Skeletal muscle satellite cell (primary cell): ENCODE measurements at regions not wholly inside any gene's neighbourhood (a gene's known extent, or its start where the extent isn't known, plus 50 kb on each side); places are given as distances from the start of the nearest gene placed in this dataset.

ENCODE experiments used
- H3K27me3 ChIP-seq: 2 replicates; pipeline ENCODE4 v1.7.0; 2013; ENCODE audit warnings: low read length; ENCODE audit not compliant: control insufficient read depth, insufficient read depth
- H3K36me3 ChIP-seq: 2 replicates; pipeline ENCODE4 v1.7.0; 2013; ENCODE audit warnings: mild to moderate bottlenecking, control low read depth, low read length; ENCODE audit not compliant: insufficient read depth
- H3K4me1 ChIP-seq: 2 replicates; pipeline ENCODE4 v1.7.0; 2013; ENCODE audit warnings: low read length; ENCODE audit not compliant: control insufficient read depth, insufficient read depth
- H3K4me2 ChIP-seq: 2 replicates; pipeline ENCODE4 v1.7.0; 2013; ENCODE audit warnings: mild to moderate bottlenecking, low read length
- H3K4me3 ChIP-seq: 2 replicates; pipeline ENCODE4 v1.7.0; 2013; ENCODE audit warnings: low read length
- H3K9ac ChIP-seq: 2 replicates; pipeline ENCODE4 v1.7.0; 2013; ENCODE audit warnings: mild to moderate bottlenecking, low read depth, low read length, moderate library complexity
- H3K9me3 ChIP-seq: replicated peaks from 2 replicates; pipeline ENCODE4 v1.7.0; 2013; ENCODE audit warnings: mild to moderate bottlenecking, control low read depth, low read length

- no peak overlapping the region for H3K4me2 ChIP-seq
- H3K36me3 ChIP-seq = no peaks in the 10 kb centered on the region
- H3K4me1 ChIP-seq = peaks cover 22% of the 10 kb centered on the region
- no peak overlapping the region for H3K9ac ChIP-seq
- H3K9me3 ChIP-seq = no peaks in the 10 kb centered on the region
- H3K27me3 ChIP-seq = no peaks in the 10 kb centered on the region
- H3K4me3 ChIP-seq = no peak overlapping the region
Measured at GRCh38 chr5:32842813-32843530, 131.9 kb downstream of the NPR3 start.

GRCh38 chr5:32843531-32843895 lies 132.4 kb downstream of the NPR3 start:
- peaks cover 21% of the 10 kb centered on the region for H3K4me1 ChIP-seq
- H3K4me3 ChIP-seq = no peak overlapping the region
- no peak overlapping the region for H3K9ac ChIP-seq
- H3K9me3 ChIP-seq = no peaks in the 10 kb centered on the region
- H3K27me3 ChIP-seq = no peaks in the 10 kb centered on the region
- no peaks in the 10 kb centered on the region for H3K36me3 ChIP-seq
- no peak overlapping the region for H3K4me2 ChIP-seq

- no peaks in the 10 kb centered on the region for H3K9me3 ChIP-seq
- no peak overlapping the region for H3K9ac ChIP-seq
- peaks cover 14% of the 10 kb centered on the region for H3K4me1 ChIP-seq
- H3K36me3 ChIP-seq = no peaks in the 10 kb centered on the region
- no peak overlapping the region for H3K4me2 ChIP-seq
- no peak overlapping the region for H3K4me3 ChIP-seq
- H3K27me3 ChIP-seq = no peaks in the 10 kb centered on the region
Measured at GRCh38 chr5:32845171-32845570, 134.1 kb downstream of the NPR3 start.

GRCh38 chr5:32848120-32848519 lies 137.0 kb downstream of the NPR3 start:
- no peaks in the 10 kb centered on the region for H3K27me3 ChIP-seq
- H3K4me3 ChIP-seq = no peak overlapping the region
- peaks cover 31% of the 10 kb centered on the region for H3K4me1 ChIP-seq
- H3K9me3 ChIP-seq = no peaks in the 10 kb centered on the region
- H3K9ac ChIP-seq = no peak overlapping the region
- H3K36me3 ChIP-seq = no peaks in the 10 kb centered on the region
- no peak overlapping the region for H3K4me2 ChIP-seq

- Histone ChIP-seq H3K9me3 (no peaks in the 10 kb centered on the region), H3K36me3 (no peaks in the 10 kb centered on the region), H3K4me3 (no peak overlapping the region), H3K9ac (no peak overlapping the region), H3K4me1 (peaks cover 29% of the 10 kb centered on the region), H3K4me2 (no peak overlapping the region), H3K27me3 (no peaks in the 10 kb centered on the region)
Measured at GRCh38 chr5:32848681-32849080, 137.6 kb downstream of the NPR3 start.

- no peaks in the 10 kb centered on the region for H3K27me3 ChIP-seq
- H3K36me3 ChIP-seq = no peaks in the 10 kb centered on the region
- no peak overlapping the region for H3K4me2 ChIP-seq
- H3K9ac ChIP-seq = no peak overlapping the region
- no peak overlapping the region for H3K4me3 ChIP-seq
- H3K9me3 ChIP-seq = no peaks in the 10 kb centered on the region
- peaks cover 29% of the 10 kb centered on the region for H3K4me1 ChIP-seq
Measured at GRCh38 chr5:32850817-32851496, 139.8 kb downstream of the NPR3 start.

- Histone ChIP-seq H3K4me1 (peaks cover 29% of the 10 kb centered on the region), H3K27me3 (no peaks in the 10 kb centered on the region), H3K4me2 (peak overlapping the region; percentile 37), H3K9me3 (no peaks in the 10 kb centered on the region), H3K9ac (peak overlapping the region; percentile 39), H3K4me3 (no peak overlapping the region), H3K36me3 (no peaks in the 10 kb centered on the region)
Measured at GRCh38 chr5:32851559-32852173, 140.5 kb downstream of the NPR3 start.

- H3K4me3 ChIP-seq = no peak overlapping the region
- H3K4me1 ChIP-seq = peaks cover 29% of the 10 kb centered on the region
- peak overlapping the region; percentile 31 for H3K9ac ChIP-seq
- H3K9me3 ChIP-seq = no peaks in the 10 kb centered on the region
- H3K27me3 ChIP-seq = no peaks in the 10 kb centered on the region
- peak overlapping the region; percentile 37 for H3K4me2 ChIP-seq
- H3K36me3 ChIP-seq = no peaks in the 10 kb centered on the region
Measured at GRCh38 chr5:32852535-32852934, 141.4 kb downstream of the NPR3 start.

- no peaks in the 10 kb centered on the region for H3K27me3 ChIP-seq
- H3K4me2 ChIP-seq = peak overlapping the region; percentile 37
- peaks cover 29% of the 10 kb centered on the region for H3K4me1 ChIP-seq
- peak overlapping the region; percentile 31 for H3K9ac ChIP-seq
- H3K4me3 ChIP-seq = no peak overlapping the region
- H3K36me3 ChIP-seq = no peaks in the 10 kb centered on the region
- H3K9me3 ChIP-seq = no peaks in the 10 kb centered on the region
Measured at GRCh38 chr5:32852976-32853375, 141.9 kb downstream of the NPR3 start.

- no peaks in the 10 kb centered on the region for H3K36me3 ChIP-seq
- no peaks in the 10 kb centered on the region for H3K27me3 ChIP-seq
- peaks cover 21% of the 10 kb centered on the region for H3K4me1 ChIP-seq
- H3K9ac ChIP-seq = no peak overlapping the region
- H3K4me3 ChIP-seq = no peak overlapping the region
- H3K4me2 ChIP-seq = no peak overlapping the region
- H3K9me3 ChIP-seq = peaks cover 1% of the 10 kb centered on the region
Measured at GRCh38 chr5:32854473-32854872, 143.4 kb downstream of the NPR3 start.

- no peak overlapping the region for H3K4me3 ChIP-seq
- H3K36me3 ChIP-seq = no peaks in the 10 kb centered on the region
- peaks cover 4% of the 10 kb centered on the region for H3K9me3 ChIP-seq
- peaks cover 2% of the 10 kb centered on the region for H3K4me1 ChIP-seq
- H3K4me2 ChIP-seq = no peak overlapping the region
- H3K9ac ChIP-seq = no peak overlapping the region
- no peaks in the 10 kb centered on the region for H3K27me3 ChIP-seq
Measured at GRCh38 chr5:32859211-32859641, 148.1 kb downstream of the NPR3 start.
